DOHH2 (cell line): ENCODE measurements at regions not wholly inside any gene's neighbourhood (a gene's known extent, or its start where the extent isn't known, plus 50 kb on each side); places are given as distances from the start of the nearest gene placed in this dataset.

ENCODE experiments used
- EZH2phosphoT487 ChIP-seq: fragments of 200-600 bp; sonication (generic); IDR thresholded peaks from 2 replicates; pipeline ENCODE4 v1.6.1; 2017; ENCODE audit warnings: borderline replicate concordance, mild to moderate bottlenecking, antibody characterized with exemption, low read length, moderate library complexity, mixed read lengths
- TF ChIP-seq, protein P1 (sequence below): fragments of 200-600 bp; sonication (generic); IDR thresholded peaks from one replicate; pipeline ENCODE4 v1.5.1; 2014; ENCODE audit warnings: antibody characterized with exemption, mild to moderate bottlenecking, low read depth, low read length; ENCODE audit not compliant: poor library complexity, severe bottlenecking

- TF ChIP-seq, protein P1, sequence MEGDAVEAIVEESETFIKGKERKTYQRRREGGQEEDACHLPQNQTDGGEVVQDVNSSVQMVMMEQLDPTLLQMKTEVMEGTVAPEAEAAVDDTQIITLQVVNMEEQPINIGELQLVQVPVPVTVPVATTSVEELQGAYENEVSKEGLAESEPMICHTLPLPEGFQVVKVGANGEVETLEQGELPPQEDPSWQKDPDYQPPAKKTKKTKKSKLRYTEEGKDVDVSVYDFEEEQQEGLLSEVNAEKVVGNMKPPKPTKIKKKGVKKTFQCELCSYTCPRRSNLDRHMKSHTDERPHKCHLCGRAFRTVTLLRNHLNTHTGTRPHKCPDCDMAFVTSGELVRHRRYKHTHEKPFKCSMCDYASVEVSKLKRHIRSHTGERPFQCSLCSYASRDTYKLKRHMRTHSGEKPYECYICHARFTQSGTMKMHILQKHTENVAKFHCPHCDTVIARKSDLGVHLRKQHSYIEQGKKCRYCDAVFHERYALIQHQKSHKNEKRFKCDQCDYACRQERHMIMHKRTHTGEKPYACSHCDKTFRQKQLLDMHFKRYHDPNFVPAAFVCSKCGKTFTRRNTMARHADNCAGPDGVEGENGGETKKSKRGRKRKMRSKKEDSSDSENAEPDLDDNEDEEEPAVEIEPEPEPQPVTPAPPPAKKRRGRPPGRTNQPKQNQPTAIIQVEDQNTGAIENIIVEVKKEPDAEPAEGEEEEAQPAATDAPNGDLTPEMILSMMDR, result no peak
- no peak for TF ChIP-seq EZH2phosphoT487
Measured at GRCh38 chr3:38958026-38958720, 93.6 kb downstream of the SCN11A start.
